DND-41 (cell line): ENCODE measurements at regions not wholly inside any gene's neighbourhood (a gene's known extent, or its start where the extent isn't known, plus 50 kb on each side); places are given as distances from the start of the nearest gene placed in this dataset.

Experiments
- ATAC-seq: fragments of 200-7000 bp; cut with Tn5 transposase; 3 replicates; pipeline ENCODE4 v1.9.1; 2021; ENCODE audit warnings: low read depth; ENCODE audit not compliant: insufficient read depth
- DNase-seq: peaks from one replicate; pipeline ENCODE4 v3.0.0-alpha.2; 2020
- H2AFZ ChIP-seq: 2 replicates; pipeline ENCODE4 v1.6.0; 2012; ENCODE audit warnings: low read depth, low read length
- H3K27ac ChIP-seq: 2 replicates; pipeline ENCODE4 v1.5.1; 2012; ENCODE audit warnings: low read length, inconsistent platforms
- H3K27me3 ChIP-seq: fragments of 200-600 bp; sonication (generic); 2 replicates; pipeline ENCODE4 v1.6.0; 2012; ENCODE audit warnings: low read length, mild to moderate bottlenecking, inconsistent platforms; ENCODE audit not compliant: insufficient read depth, poor library complexity
- H3K36me3 ChIP-seq: 2 replicates; pipeline ENCODE4 v1.5.1; 2012; ENCODE audit warnings: low read length, inconsistent platforms; ENCODE audit not compliant: insufficient read depth
- H3K4me1 ChIP-seq: 2 replicates; pipeline ENCODE4 v1.5.1; 2012; ENCODE audit warnings: mild to moderate bottlenecking, low read length; ENCODE audit not compliant: insufficient read depth
- H3K4me2 ChIP-seq: 2 replicates; pipeline ENCODE4 v1.6.0; 2012; ENCODE audit warnings: mild to moderate bottlenecking, moderate library complexity, low read length, inconsistent platforms; ENCODE audit not compliant: insufficient read depth
- H3K4me3 ChIP-seq, 2 experiments: fragments of 200-600 bp in 1 of 2; shearing (Covaris generic) in 1 of 2; 2 replicates each; pipeline ENCODE4 v1.5.1; 2012 to 2016; ENCODE audit warnings: inconsistent platforms in 2 of 2, low read length in 2 of 2, mild to moderate bottlenecking in 2 of 2, low read depth in 1 of 2, moderate library complexity in 1 of 2
- H3K79me2 ChIP-seq: 2 replicates; pipeline ENCODE4 v1.6.0; 2012; ENCODE audit warnings: low read length, inconsistent platforms; ENCODE audit not compliant: insufficient read depth
- H3K9ac ChIP-seq: 2 replicates; pipeline ENCODE4 v1.6.0; 2012; ENCODE audit warnings: low read depth, mild to moderate bottlenecking, inconsistent platforms, low read length, moderate library complexity
- H3K9me3 ChIP-seq: 2 replicates; pipeline ENCODE4 v1.5.1; 2012; ENCODE audit warnings: low read length, moderate library complexity, mild to moderate bottlenecking, inconsistent platforms; ENCODE audit not compliant: insufficient read depth, severe bottlenecking
- H4K20me1 ChIP-seq: 2 replicates; pipeline ENCODE4 v1.6.0; 2012; ENCODE audit warnings: low read length; ENCODE audit not compliant: insufficient read depth
- EZH2 ChIP-seq: IDR thresholded peaks from 3 replicates; pipeline ENCODE4 v1.6.1; 2012; ENCODE audit warnings: borderline replicate concordance, low read depth, mild to moderate bottlenecking, moderate library complexity, low read length, inconsistent platforms; ENCODE audit not compliant: severe bottlenecking
- TF ChIP-seq, protein P1 (sequence below): IDR thresholded peaks from 2 replicates; pipeline ENCODE4 v1.5.1; 2012; ENCODE audit warnings: borderline replicate concordance, low read length, moderate library complexity, mild to moderate bottlenecking; ENCODE audit not compliant: poor library complexity, severe bottlenecking; ENCODE audit errors: extremely low read depth

DNA sequence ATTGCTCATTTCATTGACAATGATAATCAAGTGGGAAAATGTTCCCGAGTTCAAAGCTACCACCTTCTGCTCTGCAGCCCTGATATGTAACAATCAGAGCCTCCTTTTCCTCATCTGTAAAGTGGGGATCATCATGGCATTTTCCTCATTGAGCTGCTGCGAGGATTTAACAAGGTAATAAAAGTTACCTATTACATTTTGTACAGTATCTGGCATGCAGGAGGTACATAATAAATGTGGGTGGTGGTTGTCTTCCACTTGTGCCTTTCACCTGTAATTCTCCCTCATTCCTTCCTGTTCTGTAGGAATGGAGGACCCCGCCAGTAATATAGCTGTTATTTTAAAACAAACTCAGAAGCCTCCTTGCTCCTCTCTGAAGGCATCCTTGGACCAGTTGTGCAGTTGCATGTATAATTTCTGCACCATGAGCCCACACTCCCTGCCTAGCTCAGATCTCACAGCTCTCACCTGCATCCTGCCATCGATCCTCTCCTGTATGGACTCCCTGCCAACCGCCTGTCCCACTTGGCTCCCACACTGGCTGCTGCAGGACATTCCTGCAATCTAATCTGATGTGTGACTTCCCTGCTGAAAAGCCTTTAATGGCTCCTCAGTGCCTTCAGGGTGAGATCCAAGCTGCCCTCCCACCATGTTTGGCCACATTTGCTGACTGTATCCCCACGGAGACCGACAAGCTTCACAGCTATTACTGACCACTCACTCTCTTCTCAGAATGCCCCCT lies 350.4 kb downstream of the EN1 start:
- H3K4me3 ChIP-seq = no peak overlapping the region
- DNase-seq (no peak), ATAC-seq (no peak)
- no peaks in the 10 kb centered on the region for H4K20me1 ChIP-seq
- H3K9ac ChIP-seq = no peak overlapping the region
- no peaks in the 10 kb centered on the region for H3K79me2 ChIP-seq
- no peak overlapping the region for H3K27ac ChIP-seq
- H2AFZ ChIP-seq = no peak overlapping the region
- H3K4me2 ChIP-seq = no peak overlapping the region
- no peaks in the 10 kb centered on the region for H3K27me3 ChIP-seq
- H3K4me1 ChIP-seq = no peaks in the 10 kb centered on the region
- TF ChIP-seq, protein P1, sequence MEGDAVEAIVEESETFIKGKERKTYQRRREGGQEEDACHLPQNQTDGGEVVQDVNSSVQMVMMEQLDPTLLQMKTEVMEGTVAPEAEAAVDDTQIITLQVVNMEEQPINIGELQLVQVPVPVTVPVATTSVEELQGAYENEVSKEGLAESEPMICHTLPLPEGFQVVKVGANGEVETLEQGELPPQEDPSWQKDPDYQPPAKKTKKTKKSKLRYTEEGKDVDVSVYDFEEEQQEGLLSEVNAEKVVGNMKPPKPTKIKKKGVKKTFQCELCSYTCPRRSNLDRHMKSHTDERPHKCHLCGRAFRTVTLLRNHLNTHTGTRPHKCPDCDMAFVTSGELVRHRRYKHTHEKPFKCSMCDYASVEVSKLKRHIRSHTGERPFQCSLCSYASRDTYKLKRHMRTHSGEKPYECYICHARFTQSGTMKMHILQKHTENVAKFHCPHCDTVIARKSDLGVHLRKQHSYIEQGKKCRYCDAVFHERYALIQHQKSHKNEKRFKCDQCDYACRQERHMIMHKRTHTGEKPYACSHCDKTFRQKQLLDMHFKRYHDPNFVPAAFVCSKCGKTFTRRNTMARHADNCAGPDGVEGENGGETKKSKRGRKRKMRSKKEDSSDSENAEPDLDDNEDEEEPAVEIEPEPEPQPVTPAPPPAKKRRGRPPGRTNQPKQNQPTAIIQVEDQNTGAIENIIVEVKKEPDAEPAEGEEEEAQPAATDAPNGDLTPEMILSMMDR = no peak
- TF ChIP-seq EZH2 = no peak
- no peaks in the 10 kb centered on the region for H3K36me3 ChIP-seq
- H3K9me3 ChIP-seq = no peaks in the 10 kb centered on the region

DNA sequence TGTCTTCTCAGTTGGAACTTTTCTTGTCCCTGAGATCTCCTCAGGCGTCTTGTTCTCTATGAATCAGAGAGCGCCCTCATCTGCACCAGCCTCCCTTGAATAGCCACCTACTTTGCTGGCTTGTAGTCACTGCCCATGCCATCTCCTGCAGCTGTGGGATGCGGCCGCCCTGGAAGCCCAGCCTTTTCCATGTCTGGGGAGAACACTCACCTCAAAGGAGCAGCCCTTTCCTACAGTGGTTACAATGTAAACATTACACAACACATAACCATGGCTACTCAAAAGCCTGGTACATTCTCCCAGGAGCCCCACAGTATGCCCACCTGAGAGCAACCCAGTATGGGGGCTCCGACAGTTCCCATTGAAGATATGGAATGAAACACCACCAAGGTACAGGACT lies 351.0 kb downstream of the EN1 start:
- no peaks in the 10 kb centered on the region for H3K4me1 ChIP-seq
- TF ChIP-seq, protein P1 = no peak
- no peak for TF ChIP-seq EZH2
- no peak overlapping the region for H3K4me3 ChIP-seq
- H3K36me3 ChIP-seq = no peaks in the 10 kb centered on the region
- no peak overlapping the region for H2AFZ ChIP-seq
- no peaks in the 10 kb centered on the region for H3K9me3 ChIP-seq
- DNase-seq (no peak), ATAC-seq (no peak)
- H3K9ac ChIP-seq = no peak overlapping the region
- H4K20me1 ChIP-seq = no peaks in the 10 kb centered on the region
- no peak overlapping the region for H3K4me2 ChIP-seq
- H3K27me3 ChIP-seq = no peaks in the 10 kb centered on the region
- no peak overlapping the region for H3K27ac ChIP-seq
- H3K79me2 ChIP-seq = no peaks in the 10 kb centered on the region

DNA sequence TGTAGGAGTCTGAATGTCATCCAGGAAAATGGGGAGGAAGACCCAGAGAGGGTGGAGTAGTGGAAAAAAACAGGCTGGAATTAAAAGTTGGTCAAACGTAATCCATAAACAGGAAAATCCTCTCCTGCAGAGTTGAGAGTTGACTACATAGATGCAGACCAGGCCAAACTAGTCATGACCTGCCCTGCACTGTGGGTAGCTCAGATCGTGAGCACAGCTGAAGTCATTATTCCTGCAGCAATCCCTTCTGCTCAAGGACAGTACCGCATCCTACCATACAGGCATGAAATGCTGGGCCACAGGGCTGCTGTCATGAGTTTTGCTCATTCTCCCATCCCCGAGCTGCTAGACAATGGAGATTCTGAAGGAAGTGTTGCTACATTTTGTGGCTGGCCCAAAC lies 352.2 kb downstream of the EN1 start:
- H3K9ac ChIP-seq = no peak overlapping the region
- H3K4me3 ChIP-seq = no peak overlapping the region
- H3K4me1 ChIP-seq = no peaks in the 10 kb centered on the region
- no peaks in the 10 kb centered on the region for H3K79me2 ChIP-seq
- H4K20me1 ChIP-seq = no peaks in the 10 kb centered on the region
- TF ChIP-seq, protein P1 = no peak
- TF ChIP-seq EZH2 = no peak
- ATAC-seq (no peak), DNase-seq (no peak)
- no peaks in the 10 kb centered on the region for H3K27me3 ChIP-seq
- no peaks in the 10 kb centered on the region for H3K36me3 ChIP-seq
- no peak overlapping the region for H2AFZ ChIP-seq
- no peaks in the 10 kb centered on the region for H3K9me3 ChIP-seq
- no peak overlapping the region for H3K4me2 ChIP-seq
- no peak overlapping the region for H3K27ac ChIP-seq
